GM19397 (cell line): ENCODE measurements at regions not wholly inside any gene's neighbourhood (a gene's known extent, or its start where the extent isn't known, plus 50 kb on each side); places are given as distances from the start of the nearest gene placed in this dataset.

Experiments used
- ATAC-seq: cut with Tn5 transposase; IDR thresholded peaks from one replicate; pipeline ENCODE4 v1.9.1; 2021; ENCODE audit warnings: mild to moderate bottlenecking, moderate library complexity; ENCODE audit not compliant: unreplicated experiment

DNA sequence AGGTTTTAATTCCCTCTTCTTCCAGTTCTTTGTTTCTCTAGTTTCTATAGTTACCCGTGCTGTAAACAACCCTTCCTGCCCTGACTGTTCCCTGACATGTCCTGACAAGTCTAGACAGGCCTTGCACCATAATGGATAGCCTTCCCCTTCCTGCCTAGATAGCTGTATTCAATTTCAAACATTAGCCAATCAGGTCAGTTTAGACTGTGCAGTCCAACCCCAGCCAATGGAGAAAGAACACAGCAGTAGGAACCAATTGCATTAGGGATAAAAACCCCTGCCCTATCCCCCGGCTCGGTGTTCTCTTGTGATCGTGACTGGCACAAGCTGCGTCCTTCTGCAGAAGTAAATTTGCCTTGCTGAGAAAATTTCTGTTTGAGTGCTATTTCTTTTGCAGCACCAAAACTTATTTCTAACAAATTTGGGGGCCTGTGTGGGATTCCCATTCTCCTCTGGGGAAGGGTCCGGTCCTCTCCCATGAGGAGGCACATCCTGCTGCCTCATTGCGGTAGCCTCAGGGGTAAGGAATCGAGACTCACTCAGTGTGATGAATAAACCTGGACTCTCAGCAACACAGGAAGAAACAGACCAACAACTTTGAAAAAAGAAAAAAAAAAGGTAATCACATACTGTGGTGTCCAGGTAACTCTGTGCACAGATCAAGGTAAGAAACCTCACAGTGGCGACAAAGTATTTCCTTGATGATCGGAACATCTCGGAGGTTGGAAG is 248.7 kb upstream of the ECI2 start:
- ATAC-seq, result no peak

- ATAC-seq, result no peak
Observed at GRCh38 chr6:4382362-4382853, 247.0 kb upstream of the ECI2 start.

- ATAC-seq, result no peak
Observed at GRCh38 chr6:4381381-4381780, 246.0 kb upstream of the ECI2 start.

DNA sequence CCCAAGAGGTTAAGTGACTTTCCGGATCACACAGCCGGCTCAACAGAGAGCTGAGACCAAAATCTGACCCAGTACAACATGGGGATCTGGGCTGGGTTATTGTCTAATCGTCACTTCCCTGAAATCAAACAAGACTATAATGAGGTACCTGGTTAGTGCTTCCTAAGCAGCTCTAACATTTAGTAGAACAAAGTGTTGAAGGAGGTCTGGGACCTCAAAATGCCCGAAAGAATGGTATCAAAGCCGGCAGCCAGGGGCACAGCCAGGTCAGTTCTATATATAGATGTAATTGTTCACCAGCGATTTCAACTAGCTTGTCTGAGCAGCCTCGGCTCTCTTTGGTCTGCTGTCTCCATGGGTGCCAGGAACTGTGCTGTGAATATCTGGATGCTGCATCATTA is 245.5 kb upstream of the ECI2 start:
- no peak for ATAC-seq

GRCh38 chr6:4379958-4380357 is 244.6 kb upstream of the ECI2 start:
- no peak for ATAC-seq

GRCh38 chr6:4378319-4378996 is 243.1 kb upstream of the ECI2 start:
- no peak for ATAC-seq

DNA sequence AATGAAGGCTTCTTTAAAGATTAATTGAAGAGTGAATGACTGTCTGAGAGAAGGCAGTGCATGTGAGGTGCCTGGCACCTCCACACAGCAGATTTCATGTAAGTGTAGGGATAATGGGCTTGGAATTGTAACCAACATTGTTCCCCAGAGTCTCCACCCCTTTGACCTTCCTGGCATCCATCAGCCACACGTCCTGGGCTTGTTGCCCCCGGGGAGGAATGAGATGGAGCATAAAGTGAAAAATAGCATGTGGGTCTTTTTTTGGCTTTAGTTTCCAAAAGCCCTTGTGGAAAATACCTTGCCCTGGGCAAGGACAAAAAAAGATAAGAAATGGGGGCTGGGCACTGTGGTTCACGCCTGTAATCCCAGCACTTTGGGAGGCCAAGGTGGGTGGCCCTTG is 242.2 kb upstream of the ECI2 start:
- no peak for ATAC-seq

GRCh38 chr6:4374216-4374615 is 238.8 kb upstream of the ECI2 start:
- no peak for ATAC-seq

GRCh38 chr6:4372866-4373265 is 237.5 kb upstream of the ECI2 start:
- ATAC-seq, result no peak

GRCh38 chr6:4371207-4371921 is 236.0 kb upstream of the ECI2 start:
- no peak for ATAC-seq

DNA sequence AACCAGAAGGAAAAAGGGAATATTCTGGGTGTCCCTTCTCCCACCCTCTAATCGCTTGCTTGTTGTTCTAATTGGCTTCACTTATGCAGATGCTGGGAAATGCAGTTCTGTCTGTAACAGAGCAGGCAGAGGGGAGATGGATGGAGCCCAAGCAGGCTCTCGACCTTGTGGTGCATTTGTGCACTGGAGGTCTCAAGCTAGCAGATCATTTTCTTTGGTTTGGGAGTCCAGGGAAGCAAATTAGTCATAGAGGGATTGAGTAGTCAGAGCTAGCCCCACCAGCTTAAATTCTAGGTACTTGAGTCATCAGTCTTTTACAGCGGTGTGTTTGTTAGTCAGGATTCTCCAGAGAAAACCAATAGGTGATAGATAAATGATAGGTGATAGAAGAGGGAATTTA is 234.7 kb upstream of the ECI2 start:
- no peak for ATAC-seq

DNA sequence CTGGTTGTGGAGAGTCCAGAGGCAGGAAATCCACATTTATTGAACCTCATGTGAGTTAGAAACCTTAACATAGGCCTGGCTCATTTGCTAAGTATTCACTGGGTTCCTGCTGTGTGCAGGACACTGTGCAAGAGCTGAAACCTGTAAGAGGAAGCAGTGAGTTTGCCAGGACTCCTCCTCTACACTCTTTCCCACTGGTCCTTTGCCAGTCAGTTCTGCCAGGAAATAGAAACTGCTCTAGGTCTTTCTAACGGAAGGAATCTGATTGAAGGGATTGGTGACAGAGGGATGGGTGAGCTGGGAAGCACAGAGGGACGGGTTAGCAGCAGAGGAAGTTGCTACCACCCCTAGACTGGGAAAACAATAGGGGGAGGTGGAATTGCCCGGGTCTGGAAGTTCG is 234.2 kb upstream of the ECI2 start:
- no peak for ATAC-seq

DNA sequence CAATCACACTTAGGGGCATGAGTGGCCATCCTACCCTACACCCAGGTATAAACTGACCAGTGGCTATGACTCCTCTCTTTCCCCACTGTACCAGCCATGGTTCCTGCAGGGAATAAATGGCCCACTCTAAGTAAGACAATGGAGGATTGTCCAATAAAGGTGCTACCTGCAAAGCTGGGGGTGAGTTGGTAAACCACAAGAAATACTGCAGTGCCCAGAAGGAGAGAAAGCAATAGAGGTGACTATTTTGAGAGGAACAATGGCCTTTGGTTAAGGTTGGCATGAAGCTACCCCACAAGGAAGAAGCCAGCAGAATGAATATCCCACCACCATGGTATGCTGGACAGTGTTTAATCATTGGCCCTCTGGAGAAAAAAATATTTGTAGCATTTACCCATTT is 233.3 kb upstream of the ECI2 start:
- ATAC-seq, result no peak

GRCh38 chr6:4367643-4368042 is 232.3 kb upstream of the ECI2 start:
- no peak for ATAC-seq

DNA sequence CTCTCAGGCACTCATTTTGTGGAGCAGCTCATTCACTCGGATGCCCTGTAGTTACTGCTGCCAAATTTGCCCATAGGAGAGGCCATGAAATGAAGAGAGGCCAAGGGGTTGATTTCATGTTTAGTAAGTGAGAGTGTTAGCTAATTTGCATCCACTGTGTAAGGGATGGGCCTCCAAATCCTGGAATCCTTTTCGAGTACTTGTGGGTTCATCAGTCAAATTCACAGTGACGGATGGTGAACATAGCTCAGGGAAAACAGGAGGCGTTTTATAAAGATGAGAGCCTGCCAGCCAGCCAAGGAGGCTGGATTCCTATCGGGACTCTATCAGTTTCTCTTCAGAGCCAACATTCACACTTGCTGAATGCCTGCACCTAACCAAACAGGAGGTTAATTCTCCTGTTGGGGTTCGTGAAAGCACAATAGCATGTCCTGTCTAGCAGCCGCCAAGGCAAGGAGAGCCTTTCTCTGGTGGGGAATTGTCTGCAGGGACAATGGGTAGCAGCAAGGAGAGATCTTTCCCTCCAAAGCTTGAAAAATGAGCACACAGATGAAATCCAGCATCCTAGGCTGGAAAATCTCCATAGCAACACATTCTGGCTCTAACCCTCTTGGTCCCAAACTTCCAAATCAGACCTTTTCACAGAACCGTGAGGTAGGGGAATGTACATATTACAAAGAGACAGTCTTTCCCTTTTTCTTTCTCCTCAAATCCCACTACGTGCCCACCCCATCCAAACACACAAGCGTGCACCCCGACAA is 231.4 kb upstream of the ECI2 start:
- no peak for ATAC-seq

DNA sequence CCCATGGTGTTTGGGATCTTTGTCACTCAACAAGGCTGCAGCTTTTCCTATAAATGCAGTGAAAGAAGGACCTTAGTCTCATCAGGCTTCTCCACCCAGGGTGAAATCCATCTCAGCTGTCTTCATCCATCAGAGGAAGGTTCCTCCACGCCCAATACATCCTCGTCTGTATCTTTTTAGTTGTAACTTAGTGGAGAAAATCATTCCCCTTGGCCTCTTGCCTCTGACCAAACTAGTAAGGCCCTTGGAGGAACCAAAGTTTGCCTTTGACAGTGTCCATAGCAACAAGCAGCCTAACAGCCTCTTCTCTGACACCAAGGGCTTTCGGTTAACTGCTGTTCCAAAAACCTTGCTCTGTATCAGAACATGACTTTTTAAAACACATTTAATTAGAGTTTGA is 230.3 kb upstream of the ECI2 start:
- no peak for ATAC-seq

GRCh38 chr6:4364711-4365110 is 229.3 kb upstream of the ECI2 start:
- ATAC-seq, result no peak

GRCh38 chr6:4364172-4364571 is 228.8 kb upstream of the ECI2 start:
- ATAC-seq, result no peak

DNA sequence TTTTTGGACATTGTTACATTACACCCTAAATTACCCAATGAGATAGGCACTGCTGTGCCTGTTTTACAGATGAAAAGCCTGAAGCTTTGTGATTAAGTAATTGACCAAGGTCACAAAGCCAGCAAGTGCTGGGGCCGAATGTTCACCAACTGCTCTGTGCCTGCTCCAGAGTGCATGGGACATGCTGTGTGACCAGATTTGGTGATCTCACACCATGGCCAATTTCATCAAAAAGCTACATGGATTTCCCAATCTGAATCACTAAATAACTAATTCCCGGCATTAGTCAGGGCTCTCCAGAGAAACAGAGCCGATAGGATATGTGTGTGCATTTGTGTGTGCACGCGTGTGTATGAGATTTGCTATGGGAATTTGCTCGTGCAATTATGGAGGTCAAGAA is 228.3 kb upstream of the ECI2 start:
- ATAC-seq, result no peak

DNA sequence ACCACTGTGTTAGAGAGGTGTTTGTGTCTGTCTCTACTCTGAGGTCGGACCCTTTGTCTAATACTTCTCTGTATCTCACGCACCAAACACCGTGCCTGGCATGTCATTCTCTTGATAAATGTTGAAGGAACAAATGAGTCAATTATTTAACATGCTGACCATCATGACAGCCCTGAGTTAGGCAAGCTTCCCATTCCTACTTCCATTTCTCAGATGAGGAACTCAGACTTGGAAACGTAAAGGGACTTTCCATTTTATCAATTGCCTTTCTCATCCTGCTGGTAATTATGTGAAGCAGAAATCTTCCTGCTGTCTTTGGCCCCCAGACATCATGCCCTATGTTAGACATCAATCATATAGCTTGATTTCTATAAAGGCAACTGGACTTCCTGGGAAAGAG is 227.0 kb upstream of the ECI2 start:
- no peak for ATAC-seq

DNA sequence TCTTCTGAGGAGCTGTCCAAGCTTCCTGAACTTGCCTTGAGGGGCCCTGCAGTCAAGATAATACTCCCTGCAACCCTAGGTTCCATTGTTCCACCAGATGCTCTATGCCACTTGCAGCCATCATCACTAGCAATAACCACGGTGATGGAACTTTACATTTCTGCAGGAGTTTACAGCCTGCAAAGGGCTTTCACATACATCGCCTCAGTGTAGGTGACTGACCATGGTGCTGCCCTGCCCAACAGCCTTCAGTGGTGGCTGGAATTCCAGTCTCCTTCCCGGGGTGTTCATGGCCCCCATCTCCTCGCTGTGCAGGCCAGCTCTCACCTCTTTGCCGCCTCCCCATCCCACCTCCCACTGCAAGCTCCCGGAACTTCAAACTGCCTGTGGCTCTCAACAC is 225.5 kb upstream of the ECI2 start:
- ATAC-seq, result no peak
